Progenitor cell of endocrine pancreas (in vitro differentiated cells): ENCODE measurements at regions not wholly inside any gene's neighbourhood (a gene's known extent, or its start where the extent isn't known, plus 50 kb on each side); places are given as distances from the start of the nearest gene placed in this dataset.

Source experiments
- DNase-seq: peaks from one replicate; pipeline ENCODE4 v3.0.0; 2021; ENCODE audit warnings: low spot score; ENCODE audit not compliant: unreplicated experiment
- H3K27ac Mint-ChIP-seq: 2 replicates; pipeline ENCODE4 v1.8.0; 2021; ENCODE audit warnings: mild to moderate bottlenecking, moderate library complexity, mixed read lengths
- H3K27me3 Mint-ChIP-seq: 2 replicates; pipeline ENCODE4 v1.8.0; 2021; ENCODE audit warnings: mixed read lengths
- H3K36me3 Mint-ChIP-seq: 2 replicates; pipeline ENCODE4 v1.8.0; 2022; ENCODE audit warnings: mixed read lengths; ENCODE audit not compliant: insufficient read depth
- H3K4me1 Mint-ChIP-seq: 2 replicates; pipeline ENCODE4 v1.8.0; 2021; ENCODE audit warnings: low read depth, mixed read lengths
- H3K4me3 Mint-ChIP-seq: 2 replicates; pipeline ENCODE4 v1.8.0; 2021; ENCODE audit warnings: low read depth, mild to moderate bottlenecking, moderate library complexity, mixed read lengths
- H3K9me3 Mint-ChIP-seq: 2 replicates; pipeline ENCODE4 v1.8.0; 2021; ENCODE audit warnings: low read depth, mixed read lengths
- TF ChIP-seq, protein P1 (sequence below): fragments of 200-600 bp; sonication (generic); IDR thresholded peaks from one replicate; pipeline ENCODE4 v1.5.0; 2021; ENCODE audit warnings: antibody characterized with exemption, mild to moderate bottlenecking; ENCODE audit not compliant: unreplicated experiment

DNA sequence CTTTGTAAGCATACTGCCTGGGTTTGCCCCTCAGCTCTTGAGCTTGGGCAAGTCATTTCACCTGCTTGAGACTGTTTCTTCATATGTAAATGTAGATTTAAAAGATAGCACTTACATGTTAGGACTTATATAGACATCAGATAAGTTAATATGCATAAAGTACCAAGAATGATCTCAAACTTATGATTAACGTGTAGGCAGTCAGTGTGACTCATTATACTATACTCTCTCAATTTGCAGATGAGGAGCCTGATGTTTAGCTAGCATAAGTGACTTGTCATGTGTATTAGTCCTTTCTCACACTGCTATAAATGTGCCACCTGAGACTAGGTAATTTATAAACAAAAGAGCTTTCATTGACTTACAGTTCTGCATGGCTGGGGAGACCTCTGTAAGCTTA is 690.5 kb downstream of the KCNJ2 start:
- no peaks in the 10 kb centered on the region for H3K27me3 Mint-ChIP-seq
- peaks cover 27% of the 10 kb centered on the region for H3K9me3 Mint-ChIP-seq
- DNase-seq: no peak
- TF ChIP-seq, protein P1, sequence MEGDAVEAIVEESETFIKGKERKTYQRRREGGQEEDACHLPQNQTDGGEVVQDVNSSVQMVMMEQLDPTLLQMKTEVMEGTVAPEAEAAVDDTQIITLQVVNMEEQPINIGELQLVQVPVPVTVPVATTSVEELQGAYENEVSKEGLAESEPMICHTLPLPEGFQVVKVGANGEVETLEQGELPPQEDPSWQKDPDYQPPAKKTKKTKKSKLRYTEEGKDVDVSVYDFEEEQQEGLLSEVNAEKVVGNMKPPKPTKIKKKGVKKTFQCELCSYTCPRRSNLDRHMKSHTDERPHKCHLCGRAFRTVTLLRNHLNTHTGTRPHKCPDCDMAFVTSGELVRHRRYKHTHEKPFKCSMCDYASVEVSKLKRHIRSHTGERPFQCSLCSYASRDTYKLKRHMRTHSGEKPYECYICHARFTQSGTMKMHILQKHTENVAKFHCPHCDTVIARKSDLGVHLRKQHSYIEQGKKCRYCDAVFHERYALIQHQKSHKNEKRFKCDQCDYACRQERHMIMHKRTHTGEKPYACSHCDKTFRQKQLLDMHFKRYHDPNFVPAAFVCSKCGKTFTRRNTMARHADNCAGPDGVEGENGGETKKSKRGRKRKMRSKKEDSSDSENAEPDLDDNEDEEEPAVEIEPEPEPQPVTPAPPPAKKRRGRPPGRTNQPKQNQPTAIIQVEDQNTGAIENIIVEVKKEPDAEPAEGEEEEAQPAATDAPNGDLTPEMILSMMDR: no peak
- H3K4me3 Mint-ChIP-seq: no peak overlapping the region
- no peak overlapping the region for H3K27ac Mint-ChIP-seq
- no peaks in the 10 kb centered on the region for H3K36me3 Mint-ChIP-seq
- peaks cover 11% of the 10 kb centered on the region for H3K4me1 Mint-ChIP-seq

DNA sequence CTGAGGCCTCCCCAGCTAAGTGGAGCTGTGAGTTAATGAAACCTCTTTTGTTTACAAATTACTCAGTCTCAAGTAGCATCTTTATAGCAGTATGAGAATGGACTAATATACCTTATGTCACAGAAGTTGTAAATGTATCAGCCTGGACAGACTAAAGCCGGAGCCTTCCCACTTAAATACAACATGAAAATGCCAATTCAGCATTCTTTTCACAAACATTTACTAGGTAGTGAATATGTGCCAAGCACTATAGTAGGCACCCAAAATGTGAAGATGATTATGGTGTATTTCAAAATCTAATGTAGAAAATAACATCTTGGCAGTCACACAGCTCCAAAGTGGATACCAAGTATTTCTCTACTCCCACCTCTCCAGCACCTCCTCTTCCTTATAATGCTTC is 693.0 kb downstream of the KCNJ2 start:
- TF ChIP-seq, protein P1: no peak
- Mint-ChIP-seq H3K4me1 (peaks cover 2% of the 10 kb centered on the region), H3K36me3 (no peaks in the 10 kb centered on the region), H3K27me3 (no peaks in the 10 kb centered on the region), H3K27ac (no peak overlapping the region), H3K4me3 (no peak overlapping the region), H3K9me3 (peaks cover 27% of the 10 kb centered on the region)
- no peak for DNase-seq

DNA sequence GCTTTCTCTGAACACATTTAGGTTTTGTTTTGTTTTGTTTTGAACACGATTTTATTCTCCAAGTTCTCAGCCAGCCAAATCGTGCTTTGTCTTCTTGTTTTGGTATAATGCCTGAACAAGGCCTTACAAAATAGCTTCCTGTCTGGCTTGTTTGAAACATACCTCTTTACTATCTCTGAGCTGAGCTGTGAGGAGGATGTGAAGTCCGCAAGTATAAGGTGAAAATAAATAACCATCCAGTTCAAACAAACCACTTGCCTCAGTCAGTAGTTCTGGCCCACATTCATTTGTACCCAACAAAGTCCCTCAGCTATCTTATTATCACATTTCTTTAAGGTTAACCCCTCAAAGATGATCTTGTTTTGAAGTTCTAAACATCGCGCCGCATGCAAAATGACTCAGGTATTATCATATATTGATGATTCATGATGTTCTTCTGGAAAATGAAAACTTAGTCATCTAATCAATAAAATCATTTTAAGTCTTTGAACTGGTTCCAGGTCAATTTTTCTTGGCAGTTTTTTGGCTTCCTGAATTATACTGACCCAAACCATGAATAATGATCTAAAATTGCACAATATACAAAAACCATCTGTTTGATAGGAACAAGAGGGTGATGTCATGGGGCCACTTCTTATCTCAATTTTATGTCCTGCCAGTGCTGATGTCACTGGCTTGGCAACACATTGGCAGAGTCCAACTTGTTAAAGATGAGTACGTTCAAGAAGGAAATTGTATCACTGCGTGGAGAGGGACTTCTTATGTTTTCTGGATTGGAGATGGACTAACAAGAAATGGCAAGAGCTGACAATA is 694.3 kb downstream of the KCNJ2 start:
- H3K9me3 Mint-ChIP-seq: peaks cover 27% of the 10 kb centered on the region
- TF ChIP-seq, protein P1: no peak
- H3K27ac Mint-ChIP-seq: no peak overlapping the region
- no peaks in the 10 kb centered on the region for H3K36me3 Mint-ChIP-seq
- no peak for DNase-seq
- no peak overlapping the region for H3K4me3 Mint-ChIP-seq
- H3K4me1 Mint-ChIP-seq: peaks cover 3% of the 10 kb centered on the region
- no peaks in the 10 kb centered on the region for H3K27me3 Mint-ChIP-seq

DNA sequence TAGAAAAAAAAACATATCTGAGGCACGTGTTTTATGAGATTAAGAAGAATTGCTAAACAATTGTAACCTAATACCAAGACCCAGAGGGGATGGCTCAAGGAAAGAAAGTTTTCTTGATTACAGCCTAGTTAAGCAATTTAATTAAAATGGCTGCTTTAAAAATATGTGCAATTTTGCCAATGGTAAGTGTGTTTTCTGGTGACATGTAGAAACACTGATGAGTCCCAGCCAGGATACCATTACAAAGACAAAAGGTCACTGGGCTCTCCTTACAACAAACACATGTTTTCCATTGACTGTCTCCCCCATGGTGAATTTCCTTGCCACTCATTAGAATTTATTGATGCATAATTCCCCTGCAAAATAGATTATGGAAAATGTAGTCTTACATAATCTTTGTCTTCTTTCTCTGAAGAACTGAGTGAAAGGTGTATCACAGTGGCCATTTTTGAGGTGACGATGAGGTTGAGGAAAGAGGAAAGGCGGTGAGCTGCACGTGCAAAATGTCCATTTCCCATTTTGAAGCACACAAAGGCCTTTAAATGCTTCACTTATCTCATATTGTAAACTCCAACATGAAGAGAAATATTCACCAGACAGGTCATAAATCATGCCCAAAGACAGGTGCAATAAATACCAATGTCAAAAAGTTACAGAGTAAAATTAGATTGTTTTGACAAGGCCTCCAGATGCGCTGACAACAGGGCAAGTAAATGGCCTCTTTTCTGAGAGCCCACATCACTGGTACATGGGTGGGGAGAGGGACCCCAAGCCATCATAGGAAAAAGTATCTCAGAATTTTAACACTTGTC is 696.9 kb downstream of the KCNJ2 start:
- Mint-ChIP-seq H3K4me1 (peaks cover 7% of the 10 kb centered on the region), H3K9me3 (peaks cover 16% of the 10 kb centered on the region), H3K27ac (no peak overlapping the region), H3K27me3 (no peaks in the 10 kb centered on the region), H3K4me3 (no peak overlapping the region), H3K36me3 (no peaks in the 10 kb centered on the region)
- no peak for DNase-seq
- TF ChIP-seq, protein P1: no peak

DNA sequence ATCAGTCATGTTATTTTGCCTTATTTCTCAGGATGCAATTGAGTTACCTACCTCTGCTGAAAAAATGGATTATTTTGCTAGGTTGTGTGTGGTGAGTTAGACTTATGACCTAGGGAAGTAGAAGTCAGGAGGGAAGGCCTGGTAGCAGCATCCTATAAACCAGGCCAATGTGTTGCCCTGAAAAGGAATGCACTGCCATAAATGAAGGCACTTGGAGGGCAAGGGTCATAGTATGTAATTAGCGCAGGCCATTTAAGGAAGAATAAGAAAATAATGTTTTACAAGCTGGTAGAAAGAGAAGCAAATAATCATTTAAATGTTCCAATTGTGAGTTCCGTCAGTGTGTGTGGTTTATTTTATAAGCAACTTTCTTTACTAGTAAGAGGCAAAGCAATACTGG is 698.8 kb downstream of the KCNJ2 start:
- H3K4me3 Mint-ChIP-seq: no peak overlapping the region
- H3K27ac Mint-ChIP-seq: no peak overlapping the region
- peaks cover 17% of the 10 kb centered on the region for H3K4me1 Mint-ChIP-seq
- no peaks in the 10 kb centered on the region for H3K27me3 Mint-ChIP-seq
- TF ChIP-seq, protein P1: no peak
- H3K36me3 Mint-ChIP-seq: no peaks in the 10 kb centered on the region
- no peak for DNase-seq
- peaks cover 16% of the 10 kb centered on the region for H3K9me3 Mint-ChIP-seq
